GM12878 (cell line): ENCODE measurements at regions not wholly inside any gene's neighbourhood (a gene's known extent, or its start where the extent isn't known, plus 50 kb on each side); places are given as distances from the start of the nearest gene placed in this dataset.

Experiments
- ATAC-seq: fragments of 200-7000 bp; cut with Tn5 transposase; 3 replicates; pipeline ENCODE4 v1.9.1; 2020; ENCODE audit warnings: mild to moderate bottlenecking, moderate library complexity
- BruUV-seq: library from RNA; stranded (reverse); fragments of 400-500 nt; replicated peaks from 2 replicates; lab custom pipeline; 2021; lab: Mats Ljungman, UMichigan
- CTCF ChIA-PET: fragments of 300-600 bp; sonication (Branson Sonifier 250); formaldehyde crosslinking; extraction: SDS; loops from one replicate; lab custom pipeline; 2021; ENCODE audit warnings: inconsistent platforms; lab: Yijun Ruan, JAX
- POLR2A ChIA-PET: fragments of 350-600 bp; formaldehyde crosslinking; extraction: SDS; loops from one replicate; lab custom pipeline; 2021; ENCODE audit warnings: inconsistent platforms; lab: Charles Lee
- RAD21 ChIA-PET: fragments of 300-600 bp; sonication (Branson Sonifier 250); formaldehyde crosslinking; loops from one replicate; lab custom pipeline; 2023; ENCODE audit warnings: antibody characterized with exemption; ENCODE audit not compliant: unreplicated experiment; lab: Charles Lee
- SMC1A ChIA-PET: fragments of 300-600 bp; sonication (Branson Sonifier 250); formaldehyde crosslinking; loops from one replicate; lab custom pipeline; 2023; ENCODE audit not compliant: unreplicated experiment, uncharacterized antibody; lab: Charles Lee
- DNase-seq: peaks from one replicate; pipeline ENCODE4 v3.0.0-alpha.2; 2011; ENCODE audit warnings: low read depth, low spot score
- FAIRE-seq: peaks from 3 replicates; lab custom pipeline; 2011; peaks lifted over from hg19 to GRCh38; lab: Jason Lieb, UNC
- H2AFZ ChIP-seq: 2 replicates; pipeline ENCODE4 v1.6.0; 2011; ENCODE audit warnings: low read depth, low read length, control low read depth; ENCODE audit not compliant: control insufficient read depth
- H3K27ac ChIP-seq: 2 replicates; pipeline ENCODE4 v1.5.1; 2011; ENCODE audit warnings: control low read depth; ENCODE audit not compliant: control insufficient read depth, insufficient read depth
- H3K27me3 ChIP-seq, 2 experiments: replicated peaks in 1 of 2; 2 replicates each; pipeline versions ENCODE4 v1.6.0 to v1.6.1; 2011; ENCODE audit warnings: low read length in 1 of 2; ENCODE audit not compliant: control insufficient read depth in 2 of 2, insufficient read depth in 2 of 2
- H3K36me3 ChIP-seq, 2 experiments: 2 replicates each; pipeline ENCODE4 v1.5.1; 2011; ENCODE audit warnings: low read length in 1 of 2; ENCODE audit not compliant: control insufficient read depth in 2 of 2, insufficient read depth in 2 of 2
- H3K4me1 ChIP-seq: 2 replicates; pipeline ENCODE4 v1.6.1; 2011; ENCODE audit warnings: mild to moderate bottlenecking, low read length, moderate library complexity, mixed read lengths; ENCODE audit not compliant: control insufficient read depth, insufficient read depth
- H3K4me2 ChIP-seq: 2 replicates; pipeline ENCODE4 v1.6.0; 2011; ENCODE audit warnings: control low read depth; ENCODE audit not compliant: control insufficient read depth, insufficient read depth
- H3K4me3 ChIP-seq: fragments of 200-600 bp; sonication (generic); 2 replicates; pipeline ENCODE4 v1.5.1; 2016
- H3K79me2 ChIP-seq: 2 replicates; pipeline ENCODE4 v1.6.0; 2011; ENCODE audit warnings: low read length; ENCODE audit not compliant: control insufficient read depth, insufficient read depth
- H3K9ac ChIP-seq: 2 replicates; pipeline ENCODE4 v1.8.0; 2011; ENCODE audit warnings: low read length, control low read depth, mixed read lengths; ENCODE audit not compliant: control insufficient read depth, insufficient read depth
- H3K9me3 ChIP-seq: replicated peaks from 3 replicates; pipeline ENCODE4 v1.5.1; 2011; ENCODE audit warnings: mild to moderate bottlenecking, low read length; ENCODE audit not compliant: control insufficient read depth, insufficient read depth
- H4K20me1 ChIP-seq: 2 replicates; pipeline ENCODE4 v1.6.0; 2011; ENCODE audit not compliant: control insufficient read depth, insufficient read depth
- BHLHE40 ChIP-seq, 2 experiments: fragments of 450-650 bp in 1 of 2; IDR thresholded peaks; 2 replicates each; pipeline ENCODE4 v1.6.1; 2011 to 2017; ENCODE audit warnings: low read depth in 2 of 2, borderline replicate concordance in 1 of 2, improper control_type of control experiment in 1 of 2, low read length in 1 of 2, mild to moderate bottlenecking in 1 of 2
- CREM ChIP-seq: IDR thresholded peaks from 2 replicates; pipeline ENCODE4 v1.6.1; 2014; ENCODE audit warnings: antibody characterized with exemption, low read depth
- DPF2 ChIP-seq: fragments of 450-650 bp; IDR thresholded peaks from 2 replicates; pipeline ENCODE4 v1.6.1; 2017; ENCODE audit warnings: mild to moderate bottlenecking
- E4F1 ChIP-seq: fragments of 450-650 bp; IDR thresholded peaks from 2 replicates; pipeline ENCODE4 v1.6.1; 2018; ENCODE audit warnings: borderline replicate concordance, mild to moderate bottlenecking; ENCODE audit not compliant: partially characterized antibody
- ESRRA ChIP-seq: IDR thresholded peaks from 2 replicates; pipeline ENCODE4 v1.6.1; 2012; ENCODE audit warnings: mild to moderate bottlenecking, low read length, improper control_type of control experiment
- FOS ChIP-seq: IDR thresholded peaks from 3 replicates; pipeline ENCODE4 v1.6.1; 2011; ENCODE audit warnings: borderline replicate concordance; ENCODE audit not compliant: insufficient read length; ENCODE audit errors: extremely low read depth
- GABPA ChIP-seq: IDR thresholded peaks from 2 replicates; pipeline ENCODE4 v1.6.1; 2014; ENCODE audit warnings: antibody characterized with exemption, low read depth, mild to moderate bottlenecking, inconsistent platforms
- GATAD2B ChIP-seq: fragments of 450-650 bp; conservative IDR thresholded peaks from 2 replicates; pipeline ENCODE4 v1.6.1; 2017; ENCODE audit warnings: low read depth, mild to moderate bottlenecking, moderate library complexity
- NFIC ChIP-seq: IDR thresholded peaks from 2 replicates; pipeline ENCODE4 v1.6.1; 2012; ENCODE audit warnings: low read depth, mild to moderate bottlenecking, inconsistent platforms, low read length, moderate library complexity
- NFXL1 ChIP-seq: fragments of 450-650 bp; IDR thresholded peaks from 2 replicates; pipeline ENCODE4 v1.6.1; 2017; ENCODE audit warnings: antibody characterized with exemption, mild to moderate bottlenecking, borderline replicate concordance
- NR2C2 ChIP-seq: IDR thresholded peaks from 2 replicates; pipeline ENCODE4 v1.6.1; 2011; ENCODE audit warnings: borderline replicate concordance, low read depth; ENCODE audit not compliant: control insufficient read depth, insufficient read length
- RBBP5 ChIP-seq: fragments of 200-600 bp; sonication (generic); conservative IDR thresholded peaks from 2 replicates; pipeline ENCODE4 v1.6.1; 2016
- SMARCA5 ChIP-seq: fragments of 450-650 bp; IDR thresholded peaks from 2 replicates; pipeline ENCODE4 v1.6.1; 2017; ENCODE audit warnings: mild to moderate bottlenecking
- TARDBP ChIP-seq: IDR thresholded peaks from 2 replicates; pipeline ENCODE4 v1.6.1; 2016; ENCODE audit warnings: borderline replicate concordance
- ZNF274 ChIP-seq: IDR thresholded peaks from one replicate; pipeline ENCODE4 v1.8.0; 2011; ENCODE audit not compliant: insufficient read length, insufficient read depth
- WGBS: methylation state at CpG from one replicate; pipeline ENCODE4 v1.1.6; 2016; ENCODE audit warnings: low lambda C conversion rate; ENCODE audit not compliant: insufficient replicate concordance, insufficient coverage; ENCODE audit errors: missing lambda C conversion rate; 5-methylcytosine and 5-hydroxymethylcytosine counted together
- in situ Hi-C: fragments of 300-500 bp; cut with MboI; formaldehyde crosslinking; loops from 9 replicates; pipeline ENCODE4 v1.14.3; 2018; ENCODE audit warnings: mixed read lengths
- intact Hi-C: fragments of 100-400 bp; cut with micrococcal nuclease; formaldehyde crosslinking; loops from one replicate; pipeline ENCODE4 v1.14.2; 2022; ENCODE audit not compliant: unreplicated experiment
- TF ChIP-seq, protein P1 (sequence below): fragments of 450-650 bp; IDR thresholded peaks from 2 replicates; pipeline ENCODE4 v1.6.1; 2016; ENCODE audit warnings: mild to moderate bottlenecking

- no peak overlapping the region for H2AFZ ChIP-seq
- TF ChIP-seq RBBP5, result no peak
- TF ChIP-seq CREM, result no peak
- TF ChIP-seq, protein P1, sequence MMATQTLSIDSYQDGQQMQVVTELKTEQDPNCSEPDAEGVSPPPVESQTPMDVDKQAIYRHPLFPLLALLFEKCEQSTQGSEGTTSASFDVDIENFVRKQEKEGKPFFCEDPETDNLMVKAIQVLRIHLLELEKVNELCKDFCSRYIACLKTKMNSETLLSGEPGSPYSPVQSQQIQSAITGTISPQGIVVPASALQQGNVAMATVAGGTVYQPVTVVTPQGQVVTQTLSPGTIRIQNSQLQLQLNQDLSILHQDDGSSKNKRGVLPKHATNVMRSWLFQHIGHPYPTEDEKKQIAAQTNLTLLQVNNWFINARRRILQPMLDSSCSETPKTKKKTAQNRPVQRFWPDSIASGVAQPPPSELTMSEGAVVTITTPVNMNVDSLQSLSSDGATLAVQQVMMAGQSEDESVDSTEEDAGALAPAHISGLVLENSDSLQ, result no peak
- no peak for TF ChIP-seq BHLHE40 (IDR thresholded peaks at IDR 0.05; ENCODE audit: borderline replicate concordance in 1 of 2, low read depth in 2 of 2, low read length in 1 of 2)
- no peak for TF ChIP-seq NR2C2
- no peak for TF ChIP-seq TARDBP
- intact Hi-C loops (no loop called here), in situ Hi-C loops (no loop called here)
- H3K79me2 ChIP-seq, result no peaks in the 10 kb centered on the region
- no peaks in the 10 kb centered on the region for H3K4me1 ChIP-seq
- no peaks in the 10 kb centered on the region for H3K27me3 ChIP-seq
- no TSS peak for BruUV-seq
- ChIA-PET SMC1A (interaction anchor here (1.4 to 1.6 kb wide), 2 partner anchors 10 to 13 kb away, joined by 3 to 4 read pairs; no protein-coding TSS in a partner anchor), POLR2A (no interaction called here), CTCF (no interaction called here), RAD21 (no interaction called here)
- WGBS, result 40% methylated on average over 3 of the region's 3 CpGs
- no peak overlapping the region for H3K4me3 ChIP-seq
- DNase-seq, result no peak
- no peaks in the 10 kb centered on the region for H3K9me3 ChIP-seq
- H4K20me1 ChIP-seq, result no peaks in the 10 kb centered on the region
- H3K4me2 ChIP-seq, result no peak overlapping the region
- no peaks in the 10 kb centered on the region for H3K36me3 ChIP-seq
- H3K9ac ChIP-seq, result no peak overlapping the region
- H3K27ac ChIP-seq, result no peak overlapping the region
- no peak for FAIRE-seq
- no peak for ATAC-seq
Observed at GRCh38 chr6:74605922-74606581, 599.8 kb downstream of the COL12A1 start.

DNA sequence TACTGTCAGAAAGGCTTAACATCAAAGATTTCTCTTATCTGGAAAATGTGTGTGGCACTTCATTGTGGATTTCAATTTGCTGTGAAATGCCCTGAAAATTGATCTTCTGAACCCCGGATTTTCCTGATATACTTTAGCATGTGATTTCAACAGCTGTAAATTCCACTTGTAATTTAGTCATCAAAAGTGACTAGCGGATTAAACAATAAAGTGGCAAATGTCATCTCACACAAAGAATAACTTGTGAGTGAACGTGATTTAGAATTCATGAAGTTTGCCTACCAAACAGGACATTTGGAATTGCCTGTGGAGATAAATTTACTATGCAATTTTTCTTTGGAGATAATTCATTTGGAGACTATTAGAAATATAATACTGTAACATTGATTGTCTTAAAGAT lies 601.6 kb downstream of the COL12A1 start:
- RAD21 ChIA-PET, result no interaction called here
- 24% methylated on average over 3 of the region's 3 CpGs for WGBS
- in situ Hi-C loops, result no loop called here
- TF ChIP-seq NFIC (no peak), DPF2 (no peak), SMARCA5 (no peak), GATAD2B (no peak), E4F1 (no peak), ZNF274 (no peak), FOS (no peak), NFXL1 (no peak), ESRRA (no peak), GABPA (no peak)

More for the DNA sequence above, 601.6 kb downstream of the COL12A1 start:
- Histone ChIP-seq H3K36me3 (no peaks in the 10 kb centered on the region), H3K9ac (no peak overlapping the region), H3K9me3 (no peaks in the 10 kb centered on the region), H3K27ac (no peak overlapping the region), H2AFZ (no peak overlapping the region), H3K79me2 (no peaks in the 10 kb centered on the region), H3K27me3 (no peaks in the 10 kb centered on the region), H3K4me1 (peaks cover 3% of the 10 kb centered on the region), H3K4me3 (no peak overlapping the region), H3K4me2 (no peak overlapping the region), H4K20me1 (no peaks in the 10 kb centered on the region)
- FAIRE-seq (no peak), ATAC-seq (no peak), DNase-seq (no peak)
- CTCF ChIA-PET, result no interaction called here
- no TSS peak for BruUV-seq
- POLR2A ChIA-PET, result no interaction called here
- SMC1A ChIA-PET, result interaction anchor here (0.9 to 2.7 kb wide), 3 partner anchors 11 to 15 kb away, joined by 3 to 7 read pairs (median 3); no protein-coding TSS in a partner anchor
- intact Hi-C loops, result no loop called here
